ENCODE measurements at regions not wholly inside any gene's neighbourhood (a gene's known extent, or its start where the extent isn't known, plus 50 kb on each side); places are given as distances from the start of the nearest gene placed in this dataset.
"Not testable (repeated sequence)": the region's sequence is repeated elsewhere in the genome, so short reads cannot be mapped to it uniquely, and the experiment has no call there.

- no peak overlapping the region for H3K4me3 ChIP-seq (ENCODE audit: low read length)
- TF ChIP-seq ZNF274 (IDR thresholded peaks at IDR 0.05; ENCODE audit: low read depth, low read length) = no peak
Measured at GRCh38 chrX:42027367-42028000, 104.1 kb upstream of the CASK start.

GRCh38 chrX:42025861-42026260, 102.5 kb upstream of the CASK start:
- no peak overlapping the region for H3K4me3 ChIP-seq (ENCODE audit: low read length)
- TF ChIP-seq ZNF274 (IDR thresholded peaks at IDR 0.05; ENCODE audit: low read depth, low read length) = no peak

- TF ChIP-seq ZNF274 (IDR thresholded peaks at IDR 0.05; ENCODE audit: low read depth, low read length) = no peak
- H3K4me3 ChIP-seq (ENCODE audit: low read length) = no peak overlapping the region
Measured at GRCh38 chrX:42023122-42023521, 99.8 kb upstream of the CASK start.

- TF ChIP-seq ZNF274 (IDR thresholded peaks at IDR 0.05; ENCODE audit: low read depth, low read length) = no peak
- H3K4me3 ChIP-seq (ENCODE audit: low read length) = no peak overlapping the region
Measured at GRCh38 chrX:42022158-42022557, 98.8 kb upstream of the CASK start.

GRCh38 chrX:42021058-42021457, 97.7 kb upstream of the CASK start:
- no peak for TF ChIP-seq ZNF274 (IDR thresholded peaks at IDR 0.05; ENCODE audit: low read depth, low read length)
- H3K4me3 ChIP-seq (ENCODE audit: low read length) = no peak overlapping the region

GRCh38 chrX:42020225-42020624, 96.9 kb upstream of the CASK start:
- TF ChIP-seq ZNF274 (IDR thresholded peaks at IDR 0.05; ENCODE audit: low read depth, low read length) = no peak
- H3K4me3 ChIP-seq (ENCODE audit: low read length) = no peak overlapping the region

- no peak for TF ChIP-seq ZNF274 (IDR thresholded peaks at IDR 0.05; ENCODE audit: low read depth, low read length)
- H3K4me3 ChIP-seq (ENCODE audit: low read length) = no peak overlapping the region
Measured at GRCh38 chrX:42017971-42018370, 94.6 kb upstream of the CASK start.

- TF ChIP-seq ZNF274 (IDR thresholded peaks at IDR 0.05; ENCODE audit: low read depth, low read length) = no peak
- no peak overlapping the region for H3K4me3 ChIP-seq (ENCODE audit: low read length)
Measured at GRCh38 chrX:42000836-42001235, 77.5 kb upstream of the CASK start.

GRCh38 chrX:41984628-41985027, 61.3 kb upstream of the CASK start:
- H3K4me3 ChIP-seq (ENCODE audit: low read length) = no peak overlapping the region
- TF ChIP-seq ZNF274 (IDR thresholded peaks at IDR 0.05; ENCODE audit: low read depth, low read length) = no peak

GRCh38 chrX:41982953-41983352, 59.6 kb upstream of the CASK start:
- TF ChIP-seq ZNF274 (IDR thresholded peaks at IDR 0.05; ENCODE audit: low read depth, low read length) = no peak
- no peak overlapping the region for H3K4me3 ChIP-seq (ENCODE audit: low read length)

- TF ChIP-seq ZNF274 (IDR thresholded peaks at IDR 0.05; ENCODE audit: low read depth, low read length) = no peak
- H3K4me3 ChIP-seq (ENCODE audit: low read length) = no peak overlapping the region
Measured at GRCh38 chrX:41981481-41982013, 58.2 kb upstream of the CASK start.

GRCh38 chrX:41974677-41975076, 51.3 kb upstream of the CASK start:
- H3K4me3 ChIP-seq (ENCODE audit: low read length) = not testable (repeated sequence)

GRCh38 chrX:41973208-41973607, 49.9 kb upstream of the CASK start:
- TF ChIP-seq ZNF274 (IDR thresholded peaks at IDR 0.05; ENCODE audit: low read depth, low read length) = no peak

More at GRCh38 chrX:41973208-41973607, 49.9 kb upstream of the CASK start:
- no peak overlapping the region for H3K4me3 ChIP-seq (ENCODE audit: low read length)

All from GM08714 (cell line).